PC-3 (cell line): ENCODE measurements at regions not wholly inside any gene's neighbourhood (a gene's known extent, or its start where the extent isn't known, plus 50 kb on each side); places are given as distances from the start of the nearest gene placed in this dataset.

Source experiments
- ATAC-seq: fragments of 200-7000 bp; cut with Tn5 transposase; 2 replicates; pipeline ENCODE4 v1.9.1; 2020; ENCODE audit warnings: mild to moderate bottlenecking, moderate library complexity
- BruUV-seq: library from RNA; stranded (reverse); fragments of 400-500 nt; replicated peaks from 2 replicates; lab custom pipeline; 2021; lab: Mats Ljungman, UMichigan
- CTCF ChIA-PET: fragments of 300-600 bp; sonication (Branson Sonifier 250); formaldehyde crosslinking; loops from one replicate; lab custom pipeline; 2022; ENCODE audit warnings: antibody characterized with exemption; lab: Charles Lee
- POLR2A ChIA-PET: fragments of 300-600 bp; sonication (Branson Sonifier 250); formaldehyde crosslinking; loops from one replicate; lab custom pipeline; 2022; ENCODE audit warnings: antibody characterized with exemption; ENCODE audit not compliant: unreplicated experiment; lab: Charles Lee
- DNase-seq: peaks from one replicate; pipeline ENCODE4 v3.0.0-alpha.2; 2015
- H2AFZ ChIP-seq: fragments of 300-600 bp; sonication (generic); 2 replicates; pipeline ENCODE4 v1.6.0; 2016; ENCODE audit warnings: antibody characterized with exemption, low read length
- H3F3A ChIP-seq: fragments of 300-600 bp; sonication (generic); one replicate; pipeline ENCODE4 v1.6.0; 2017; ENCODE audit warnings: antibody characterized with exemption, low read length, control low read depth, mild to moderate bottlenecking; ENCODE audit not compliant: unreplicated experiment
- H3K27ac ChIP-seq: fragments of 300-600 bp; sonication (generic); 2 replicates; pipeline ENCODE4 v1.5.1; 2016; ENCODE audit warnings: mild to moderate bottlenecking, low read length
- H3K27me3 ChIP-seq: fragments of 300-600 bp; sonication (generic); 2 replicates; pipeline ENCODE4 v1.6.1; 2016; ENCODE audit warnings: low read length, mixed read lengths
- H3K36me3 ChIP-seq: fragments of 300-600 bp; sonication (generic); 2 replicates; pipeline ENCODE4 v1.6.1; 2016; ENCODE audit warnings: low read depth, mixed run types, low read length, mixed read lengths
- H3K4me1 ChIP-seq: fragments of 300-600 bp; sonication (generic); 2 replicates; pipeline ENCODE4 v1.5.1; 2016; ENCODE audit warnings: low read length; ENCODE audit not compliant: insufficient read depth
- H3K4me2 ChIP-seq: fragments of 300-600 bp; sonication (generic); 2 replicates; pipeline ENCODE4 v1.6.0; 2016; ENCODE audit warnings: low read length
- H3K4me3 ChIP-seq: fragments of 300-600 bp; sonication (generic); 2 replicates; pipeline ENCODE4 v1.5.1; 2016; ENCODE audit warnings: mild to moderate bottlenecking, low read length, mixed read lengths
- H3K79me2 ChIP-seq: fragments of 300-600 bp; sonication (generic); 2 replicates; pipeline ENCODE4 v1.6.1; 2017; ENCODE audit warnings: low read length, mixed read lengths
- H3K9ac ChIP-seq: fragments of 300-600 bp; sonication (generic); 2 replicates; pipeline ENCODE4 v1.6.0; 2016; ENCODE audit warnings: mild to moderate bottlenecking, low read length
- H3K9me2 ChIP-seq: fragments of 300-600 bp; sonication (generic); replicated peaks from 2 replicates; pipeline ENCODE4 v1.6.1; 2016; ENCODE audit warnings: mixed run types, low read length, mixed read lengths
- H3K9me3 ChIP-seq: fragments of 300-600 bp; sonication (generic); 2 replicates; pipeline ENCODE4 v1.6.1; 2016; ENCODE audit warnings: low read length, mixed read lengths
- H4K20me1 ChIP-seq: fragments of 300-600 bp; sonication (generic); 2 replicates; pipeline ENCODE4 v1.6.1; 2016; ENCODE audit warnings: low read length, mixed read lengths
- CTCF ChIP-seq: fragments of 300-600 bp; sonication (generic); conservative IDR thresholded peaks from 2 replicates; pipeline ENCODE4 v1.5.1; 2017; ENCODE audit warnings: antibody characterized with exemption, low read depth, mild to moderate bottlenecking, low read length
- EZH2 ChIP-seq: fragments of 300-600 bp; sonication (generic); IDR thresholded peaks from one replicate; pipeline ENCODE4 v1.6.1; 2017; ENCODE audit warnings: antibody characterized with exemption, mild to moderate bottlenecking, low read length; ENCODE audit not compliant: unreplicated experiment
- EZH2phosphoT487 ChIP-seq: fragments of 300-600 bp; sonication (generic); IDR thresholded peaks from 2 replicates; pipeline ENCODE4 v1.6.1; 2018; ENCODE audit warnings: mild to moderate bottlenecking, antibody characterized with exemption, low read length, borderline replicate concordance
- intact Hi-C: fragments of 100-400 bp; cut with micrococcal nuclease; formaldehyde crosslinking; loops from 2 replicates; pipeline ENCODE4 v1.9.0; 2023

DNA sequence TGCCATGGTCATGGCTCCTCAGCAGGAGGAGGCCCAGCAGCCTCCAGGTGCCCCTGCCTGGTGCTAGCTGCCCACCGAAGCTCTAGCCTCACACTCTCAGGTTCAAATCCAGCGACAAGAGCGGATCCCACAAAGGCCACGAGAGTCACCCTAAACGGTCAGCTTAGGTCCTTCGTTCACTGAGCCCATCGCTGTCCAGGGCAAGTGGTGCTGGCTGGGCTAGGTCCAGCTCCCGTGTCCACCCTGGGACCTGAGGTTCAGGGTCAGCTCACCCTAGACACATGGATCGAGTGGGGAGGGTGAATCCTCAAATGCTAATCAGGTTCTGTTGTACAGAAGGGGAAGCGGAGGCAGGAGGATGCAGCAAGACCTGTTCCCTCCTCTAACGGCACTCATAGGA lies 171.9 kb upstream of the SULF2 start:
- H3K36me3 ChIP-seq, result no peaks in the 10 kb centered on the region
- no peak overlapping the region for H3K4me2 ChIP-seq
- H3K4me1 ChIP-seq, result peaks cover 6% of the 10 kb centered on the region
- no peaks in the 10 kb centered on the region for H3K27me3 ChIP-seq
- no peak overlapping the region for H2AFZ ChIP-seq
- no peaks in the 10 kb centered on the region for H3K9me2 ChIP-seq
- no peaks in the 10 kb centered on the region for H3K79me2 ChIP-seq
- ATAC-seq, result no peak
- no peak for DNase-seq
- intact Hi-C loops, result no loop called here
- ChIA-PET POLR2A (interaction anchor here (0.6 kb wide), 1 partner anchor 148 kb away, joined by 4 read pairs; no protein-coding TSS in a partner anchor), CTCF (interaction anchor here (0.6 kb wide), 1 partner anchor 338 kb away, joined by 3 read pairs; no protein-coding TSS in a partner anchor)
- H3K9ac ChIP-seq, result no peak overlapping the region
- TF ChIP-seq CTCF (no peak), EZH2 (no peak), EZH2phosphoT487 (no peak)
- H4K20me1 ChIP-seq, result no peaks in the 10 kb centered on the region
- BruUV-seq, result no TSS peak
- H3K27ac ChIP-seq, result no peak overlapping the region
- H3F3A ChIP-seq, result no peaks in the 10 kb centered on the region
- no peak overlapping the region for H3K4me3 ChIP-seq
- H3K9me3 ChIP-seq, result no peaks in the 10 kb centered on the region

DNA sequence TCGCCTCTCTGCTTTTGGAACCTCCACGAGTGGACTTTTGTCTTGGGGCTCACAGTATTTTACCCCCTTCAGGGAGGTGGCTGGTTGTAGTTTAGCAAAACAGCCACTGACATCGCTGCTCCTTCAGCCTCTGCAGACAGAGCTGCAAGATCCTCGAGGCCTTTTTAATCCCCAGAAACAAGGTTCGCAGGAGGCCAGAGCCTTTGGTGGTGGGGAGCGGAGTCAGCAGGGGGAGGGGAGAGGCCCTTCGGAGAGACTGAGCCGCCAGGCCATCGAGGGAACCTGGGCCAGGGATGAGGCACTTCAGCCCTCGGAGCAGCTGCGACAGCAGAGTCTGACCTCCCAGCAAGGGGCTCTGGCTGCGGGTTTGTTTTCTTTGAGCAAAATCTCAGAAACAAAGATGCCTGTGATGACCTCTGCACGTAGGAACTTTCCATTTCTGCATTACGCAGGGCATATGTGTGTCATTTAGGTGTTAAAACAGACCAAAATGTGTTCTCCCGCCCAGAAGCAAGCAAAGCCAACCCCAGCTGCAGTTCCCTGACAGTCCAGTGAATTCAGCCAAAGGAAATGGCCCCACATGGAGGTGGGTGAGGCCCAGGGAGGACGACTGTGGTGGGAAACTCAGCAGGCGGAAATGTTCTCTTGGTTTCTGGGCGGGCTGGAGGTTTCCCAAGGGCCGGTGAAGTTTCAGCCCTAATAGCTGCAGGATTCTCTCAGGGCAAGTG lies 171.2 kb upstream of the SULF2 start:
- no TSS peak for BruUV-seq
- H2AFZ ChIP-seq, result no peak overlapping the region
- ATAC-seq, result no peak
- CTCF ChIA-PET, result interaction anchor here (0.6 kb wide), 1 partner anchor 339 kb away, joined by 3 read pairs; no protein-coding TSS in a partner anchor
- no peak overlapping the region for H3K27ac ChIP-seq
- POLR2A ChIA-PET, result no interaction called here
- no peaks in the 10 kb centered on the region for H3K36me3 ChIP-seq
- peaks cover 13% of the 10 kb centered on the region for H3K4me1 ChIP-seq
- H3K9ac ChIP-seq, result no peak overlapping the region
- no peaks in the 10 kb centered on the region for H3K9me2 ChIP-seq
- no peak overlapping the region for H3K4me3 ChIP-seq
- H3K27me3 ChIP-seq, result no peaks in the 10 kb centered on the region
- peaks cover 3% of the 10 kb centered on the region for H3F3A ChIP-seq
- no peak overlapping the region for H3K4me2 ChIP-seq
- H3K9me3 ChIP-seq, result no peaks in the 10 kb centered on the region
- H3K79me2 ChIP-seq, result no peaks in the 10 kb centered on the region
- DNase-seq, result no peak
- TF ChIP-seq EZH2 (no peak), EZH2phosphoT487 (no peak), CTCF (no peak)
- no peaks in the 10 kb centered on the region for H4K20me1 ChIP-seq
- intact Hi-C loops, result no loop called here

- ATAC-seq (no peak), DNase-seq (no peak)
- H3K4me3 ChIP-seq, result no peak overlapping the region
- H2AFZ ChIP-seq, result no peak overlapping the region
- BruUV-seq, result no TSS peak
- H4K20me1 ChIP-seq, result no peaks in the 10 kb centered on the region
- peaks cover 43% of the 10 kb centered on the region for H3K4me1 ChIP-seq
- no peaks in the 10 kb centered on the region for H3K27me3 ChIP-seq
- H3K4me2 ChIP-seq, result no peak overlapping the region
- H3K79me2 ChIP-seq, result no peaks in the 10 kb centered on the region
- ChIA-PET POLR2A (no interaction called here), CTCF (no interaction called here)
- H3K36me3 ChIP-seq, result no peaks in the 10 kb centered on the region
- H3K9me2 ChIP-seq, result no peaks in the 10 kb centered on the region
- H3K9ac ChIP-seq, result no peak overlapping the region
- intact Hi-C loops, result no loop called here
- no peaks in the 10 kb centered on the region for H3K9me3 ChIP-seq
- H3K27ac ChIP-seq, result no peak overlapping the region
- TF ChIP-seq EZH2 (no peak), EZH2phosphoT487 (no peak), CTCF (no peak)
- H3F3A ChIP-seq, result peaks cover 3% of the 10 kb centered on the region
Measured at GRCh38 chr20:47953471-47953870, 168.2 kb upstream of the SULF2 start.
